Adrenal gland (tissue), 9 donors: ENCODE measurements at regions not wholly inside any gene's neighbourhood (a gene's known extent, or its start where the extent isn't known, plus 50 kb on each side); places are given as distances from the start of the nearest gene placed in this dataset.

Experiments
- DNase-seq, 7 donors: peaks; one replicate each; pipeline ENCODE4 v3.0.0-alpha.2; 2019 to 2020
- H3K27ac ChIP-seq, 5 donors: fragments of 200-600 bp; sonication (generic) in 4 of 5; 1 replicate in 3 of 5; 2 replicates in 2 of 5; pipeline versions ENCODE4 v1.5.1 to v1.8.0; 2016 to 2020; ENCODE audit warnings: mild to moderate bottlenecking in 1 of 5
- H3K27me3 ChIP-seq: fragments of 200-600 bp; 2 replicates; pipeline ENCODE4 v1.8.0; 2021
- H3K36me3 ChIP-seq, 2 donors: fragments of 200-600 bp; replicated peaks in 1 of 2; 1 replicate in 1 of 2; 2 replicates in 1 of 2; pipeline versions ENCODE4 v1.5.1 to v1.8.0; 2018 to 2022
- H3K4me1 ChIP-seq, 2 donors: fragments of 200-600 bp; replicated peaks in 1 of 2; 1 replicate in 1 of 2; 2 replicates in 1 of 2; pipeline versions ENCODE4 v1.5.1 to v1.8.0; 2018 to 2021
- H3K4me3 ChIP-seq, 4 donors: fragments of 200-600 bp; sonication (generic) in 3 of 4; one replicate each; pipeline ENCODE4 v1.5.1; 2016 to 2018
- H3K9me3 ChIP-seq, 3 donors: fragments of 200-600 bp; sonication (generic) in 1 of 3; replicated peaks in 1 of 3; 1 replicate in 2 of 3; 2 replicates in 1 of 3; pipeline versions ENCODE4 v1.5.1 to v1.8.0; 2016 to 2021
- POLR2A ChIP-seq, 2 donors: fragments of 450-650 bp; IDR thresholded peaks; one replicate each; pipeline ENCODE4 v1.6.1; 2017; ENCODE audit warnings: antibody characterized with exemption in 2 of 2, mild to moderate bottlenecking in 2 of 2, moderate library complexity in 1 of 2
- WGBS, 4 donors: extraction: QIAGEN DNeasy Blood & Tissue Kit in 2 of 4; methylation state at CpG; one replicate each; pipeline versions ENCODE4 v1.1.5 to v1.1.7; 2013 to 2017; 5-methylcytosine and 5-hydroxymethylcytosine counted together
- intact Hi-C, 2 donors: fragments of 100-400 bp; cut with DNase I; formaldehyde crosslinking; loops; one replicate each; pipeline versions ENCODE4 v1.14.1 to v1.15.0; 2022 to 2023
- TF ChIP-seq, protein P1 (sequence below), 6 experiments: fragments of 450-650 bp in 4 of 6; fragments of 200-600 bp in 2 of 6; sonication (generic) in 1 of 6; IDR thresholded peaks; 1 replicate in 5 of 6; 2 replicates in 1 of 6; pipeline versions ENCODE4 v1.5.1 to v1.8.0; 2016 to 2021; ENCODE audit warnings: antibody characterized with exemption in 6 of 6, mild to moderate bottlenecking in 2 of 6, moderate library complexity in 1 of 6
- donor health status: healthy with polysubstance abuse.
- donor health status: Bipolar disorder and iron deficiency.
- donor health status: DM: yes; HTN: yes; CAD: no.
- donor health status: DM: no; HTN: no; CAD: no.
- donor health status: DM: no; HTN: no; CAD: no.

DNA sequence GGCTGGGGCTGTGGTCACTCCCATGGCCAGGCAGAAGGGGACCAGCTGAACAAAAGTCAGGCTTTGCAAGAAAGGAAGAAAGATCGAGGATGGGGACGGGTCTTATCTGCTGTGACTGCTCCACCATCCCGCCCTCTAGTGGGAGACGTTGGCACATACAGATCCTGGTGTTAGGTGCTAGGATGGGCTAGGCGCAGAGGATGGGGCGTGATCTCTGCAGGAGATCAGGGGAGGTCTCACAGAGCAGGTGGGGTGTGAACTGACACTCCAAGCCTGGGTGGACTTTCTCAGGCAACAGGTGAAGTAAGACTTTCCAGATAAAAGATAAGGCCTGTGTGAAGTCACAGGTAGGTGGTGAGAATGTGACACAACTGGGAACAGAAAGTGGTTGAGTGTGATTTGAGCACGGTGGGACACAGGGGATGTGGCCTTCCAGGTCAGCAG, 141.9 kb upstream of the SMAD3 start:
- peaks cover 3 to 9% of the 10 kb centered on the region in 2 donors for H3K4me1 ChIP-seq
- H3K36me3 ChIP-seq, result no peaks in the 10 kb centered on the region
- TF ChIP-seq POLR2A (IDR thresholded peaks at IDR 0.05), result no peak
- TF ChIP-seq, protein P1, sequence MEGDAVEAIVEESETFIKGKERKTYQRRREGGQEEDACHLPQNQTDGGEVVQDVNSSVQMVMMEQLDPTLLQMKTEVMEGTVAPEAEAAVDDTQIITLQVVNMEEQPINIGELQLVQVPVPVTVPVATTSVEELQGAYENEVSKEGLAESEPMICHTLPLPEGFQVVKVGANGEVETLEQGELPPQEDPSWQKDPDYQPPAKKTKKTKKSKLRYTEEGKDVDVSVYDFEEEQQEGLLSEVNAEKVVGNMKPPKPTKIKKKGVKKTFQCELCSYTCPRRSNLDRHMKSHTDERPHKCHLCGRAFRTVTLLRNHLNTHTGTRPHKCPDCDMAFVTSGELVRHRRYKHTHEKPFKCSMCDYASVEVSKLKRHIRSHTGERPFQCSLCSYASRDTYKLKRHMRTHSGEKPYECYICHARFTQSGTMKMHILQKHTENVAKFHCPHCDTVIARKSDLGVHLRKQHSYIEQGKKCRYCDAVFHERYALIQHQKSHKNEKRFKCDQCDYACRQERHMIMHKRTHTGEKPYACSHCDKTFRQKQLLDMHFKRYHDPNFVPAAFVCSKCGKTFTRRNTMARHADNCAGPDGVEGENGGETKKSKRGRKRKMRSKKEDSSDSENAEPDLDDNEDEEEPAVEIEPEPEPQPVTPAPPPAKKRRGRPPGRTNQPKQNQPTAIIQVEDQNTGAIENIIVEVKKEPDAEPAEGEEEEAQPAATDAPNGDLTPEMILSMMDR (IDR thresholded peaks at IDR 0.05), result peak in 5 of 6 experiments; percentile 10 to 40 (median 34)
- H3K27ac ChIP-seq, result no peak overlapping the region
- intact Hi-C loops, result no loop called here
- H3K27me3 ChIP-seq, result no peaks in the 10 kb centered on the region
- DNase-seq, result peak in 2 of 7 donors; percentile 34 to 44
- H3K4me3 ChIP-seq, result no peak overlapping the region
- WGBS, 4 donors, result 33 to 45% (median 39%) methylated on average over 7 of the region's 7 CpGs
- no peaks in the 10 kb centered on the region for H3K9me3 ChIP-seq

- Histone ChIP-seq H3K4me3 (no peak overlapping the region), H3K27me3 (no peaks in the 10 kb centered on the region), H3K36me3 (no peaks in the 10 kb centered on the region), H3K4me1 (peaks cover 3 to 9% of the 10 kb centered on the region in 2 donors), H3K27ac (no peak overlapping the region), H3K9me3 (no peaks in the 10 kb centered on the region)
- no peak for DNase-seq
- 65 to 83% (median 77%) methylated on average over 3 of the region's 3 CpGs for WGBS, 4 donors
- intact Hi-C loops, result no loop called here
- TF ChIP-seq POLR2A (IDR thresholded peaks at IDR 0.05), result no peak
- TF ChIP-seq, protein P1 (IDR thresholded peaks at IDR 0.05), result no peak
Measured at GRCh38 chr15:66924889-66925288, 140.5 kb upstream of the SMAD3 start.

GRCh38 chr15:66925721-66926120, 139.7 kb upstream of the SMAD3 start:
- H3K4me3 ChIP-seq, result no peak overlapping the region
- intact Hi-C loops, result no loop called here
- WGBS, 4 donors, result 92 to 95% (median 93%) methylated on average over 3 to 4 of the region's 4 CpGs
- no peaks in the 10 kb centered on the region for H3K36me3 ChIP-seq
- no peaks in the 10 kb centered on the region for H3K27me3 ChIP-seq
- H3K4me1 ChIP-seq, result peaks cover 3 to 9% of the 10 kb centered on the region in 2 donors
- H3K9me3 ChIP-seq, result no peaks in the 10 kb centered on the region
- no peak overlapping the region for H3K27ac ChIP-seq
- DNase-seq, result no peak
- TF ChIP-seq POLR2A (IDR thresholded peaks at IDR 0.05), result no peak
- TF ChIP-seq, protein P1 (IDR thresholded peaks at IDR 0.05), result no peak

DNA sequence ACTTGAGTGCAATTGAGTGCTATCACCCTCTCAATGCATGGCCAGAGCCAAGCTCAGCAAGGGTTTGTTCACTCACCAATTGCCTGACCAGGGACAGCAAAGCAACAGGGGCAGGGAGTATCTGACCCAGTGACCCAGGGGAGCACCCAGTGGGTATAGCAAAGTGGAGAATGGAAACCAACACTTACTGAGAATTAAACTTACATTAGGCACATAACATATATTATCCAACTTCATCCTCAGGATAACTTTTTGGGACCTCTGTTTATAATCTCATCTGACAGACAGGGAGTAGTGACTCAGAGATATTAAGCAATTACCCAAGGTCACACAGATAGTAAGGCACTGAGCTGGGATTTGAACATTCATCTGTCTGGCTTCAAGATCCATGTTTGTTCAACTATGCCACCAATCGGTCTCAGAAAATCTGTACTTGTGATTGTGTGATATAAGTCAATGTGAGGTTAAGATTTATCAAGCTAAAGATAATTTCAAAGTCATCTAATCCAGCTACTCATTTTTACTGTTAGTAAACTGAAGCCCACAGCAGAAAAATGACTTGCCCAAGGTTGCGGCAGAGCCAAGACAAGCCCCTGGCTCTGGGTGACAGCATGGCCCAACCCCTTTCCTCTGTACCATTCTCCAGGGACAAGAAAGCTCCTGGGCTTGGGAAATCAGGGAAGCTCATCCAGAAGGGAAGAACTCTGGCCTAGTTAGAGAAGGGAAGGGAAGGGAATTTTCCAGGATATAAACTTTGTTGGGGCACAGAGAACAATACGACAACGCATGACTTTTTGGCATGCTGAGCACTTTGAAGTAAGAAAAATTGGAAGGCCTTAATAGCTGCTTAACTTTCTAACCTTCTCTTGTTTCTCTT, 138.0 kb upstream of the SMAD3 start:
- DNase-seq, result peak in 3 of 7 donors; percentile 22 to 54 (median 31)
- H3K27ac ChIP-seq, result peak overlapping the region in 2 of 5 donors; percentile 38 to 54
- no peak overlapping the region for H3K4me3 ChIP-seq
- H3K36me3 ChIP-seq, result no peaks in the 10 kb centered on the region
- peaks cover 3 to 23% of the 10 kb centered on the region in 2 donors for H3K4me1 ChIP-seq
- intact Hi-C loops, result no loop called here
- WGBS, 4 donors, result 31 to 39% (median 36%) methylated on average over 4 of the region's 4 CpGs
- no peaks in the 10 kb centered on the region for H3K27me3 ChIP-seq
- TF ChIP-seq POLR2A (IDR thresholded peaks at IDR 0.05), result no peak
- TF ChIP-seq, protein P1 (IDR thresholded peaks at IDR 0.05), result no peak
- H3K9me3 ChIP-seq, result no peaks in the 10 kb centered on the region
